ENCODE measurements at regions not wholly inside any gene's neighbourhood (a gene's known extent, or its start where the extent isn't known, plus 50 kb on each side); places are given as distances from the start of the nearest gene placed in this dataset.

- TF ChIP-seq CTCF (conservative IDR thresholded peaks at IDR 0.05) (no peak), ZFX (IDR thresholded peaks at IDR 0.05) (no peak)
Observed at GRCh38 chr6:4521070-4521469, 255.1 kb upstream of the CDYL start.
